OCI-LY7 (cell line): ENCODE measurements at regions not wholly inside any gene's neighbourhood (a gene's known extent, or its start where the extent isn't known, plus 50 kb on each side); places are given as distances from the start of the nearest gene placed in this dataset.
"Not testable (repeated sequence)": the region's sequence is repeated elsewhere in the genome, so short reads cannot be mapped to it uniquely, and the experiment has no call there.

Experiments
- BruUV-seq: library from RNA; stranded (reverse); fragments of 400-500 nt; replicated peaks from 2 replicates; lab custom pipeline; 2021; lab: Mats Ljungman, UMichigan
- CTCF ChIA-PET: fragments of 300-600 bp; sonication (Branson Sonifier 250); formaldehyde crosslinking; loops from one replicate; lab custom pipeline; 2022; ENCODE audit warnings: antibody characterized with exemption; ENCODE audit not compliant: unreplicated experiment; lab: Charles Lee
- POLR2A ChIA-PET: fragments of 300-600 bp; sonication (Branson Sonifier 250); formaldehyde crosslinking; loops from one replicate; lab custom pipeline; 2022; ENCODE audit warnings: antibody characterized with exemption; lab: Charles Lee
- DNase-seq: peaks from one replicate; pipeline ENCODE4 v3.0.0-alpha.2; 2015; ENCODE audit warnings: low spot score
- H2AFZ ChIP-seq: fragments of 200-600 bp; sonication (generic), shearing (Covaris generic); 2 replicates; pipeline ENCODE4 v1.6.1; 2014; ENCODE audit warnings: mild to moderate bottlenecking, antibody characterized with exemption, low read length, moderate library complexity
- H3K27ac ChIP-seq: fragments of 200-600 bp; sonication (generic); 2 replicates; pipeline ENCODE4 v1.5.1; 2014; ENCODE audit warnings: mixed run types, low read depth, mild to moderate bottlenecking, moderate library complexity, low read length, inconsistent platforms; ENCODE audit not compliant: poor library complexity, severe bottlenecking
- H3K36me3 ChIP-seq: fragments of 200-600 bp; sonication (generic); 2 replicates; pipeline ENCODE4 v1.6.1; 2014; ENCODE audit warnings: mild to moderate bottlenecking, antibody characterized with exemption, low read length, moderate library complexity, mixed read lengths; ENCODE audit not compliant: insufficient read depth
- H3K4me1 ChIP-seq: fragments of 200-600 bp; sonication (generic); 2 replicates; pipeline ENCODE4 v1.5.1; 2014; ENCODE audit warnings: mild to moderate bottlenecking, low read length; ENCODE audit not compliant: insufficient read depth, poor library complexity, severe bottlenecking
- H3K4me2 ChIP-seq: fragments of 200-600 bp; sonication (generic); 2 replicates; pipeline ENCODE4 v1.6.1; 2014; ENCODE audit warnings: mild to moderate bottlenecking, low read length
- H3K4me3 ChIP-seq: fragments of 200-600 bp; sonication (generic); 2 replicates; pipeline ENCODE4 v1.5.1; 2014; ENCODE audit warnings: mild to moderate bottlenecking, low read depth, low read length; ENCODE audit not compliant: poor library complexity, severe bottlenecking
- H3K79me2 ChIP-seq: fragments of 200-600 bp; sonication (generic); 2 replicates; pipeline ENCODE4 v1.6.1; 2016; ENCODE audit warnings: low read depth, mild to moderate bottlenecking, low read length, moderate library complexity, mixed read lengths; ENCODE audit not compliant: insufficient read depth
- H3K9me2 ChIP-seq: fragments of 200-600 bp; sonication (generic); 2 replicates; pipeline ENCODE4 v1.6.1; 2016; ENCODE audit warnings: mild to moderate bottlenecking, low read length, mixed read lengths; ENCODE audit not compliant: insufficient read depth
- H3K9me3 ChIP-seq: fragments of 200-600 bp; sonication (generic); 2 replicates; pipeline ENCODE4 v1.6.1; 2014; ENCODE audit warnings: mild to moderate bottlenecking, mixed run types, low read length, mixed read lengths
- H4K20me1 ChIP-seq: fragments of 200-600 bp; sonication (generic); 2 replicates; pipeline ENCODE4 v1.6.1; 2014; ENCODE audit warnings: mild to moderate bottlenecking, antibody characterized with exemption, low read length, moderate library complexity, mixed read lengths; ENCODE audit not compliant: insufficient read depth
- EZH2phosphoT487 ChIP-seq: fragments of 200-600 bp; sonication (generic); IDR thresholded peaks from 2 replicates; pipeline ENCODE4 v1.6.1; 2018; ENCODE audit warnings: low read depth, borderline replicate concordance, mild to moderate bottlenecking, mixed run types, antibody characterized with exemption, low read length, moderate library complexity, mixed read lengths
- intact Hi-C: fragments of 100-400 bp; cut with micrococcal nuclease; formaldehyde crosslinking; loops from one replicate; pipeline ENCODE4 v1.10.0; 2022; ENCODE audit not compliant: unreplicated experiment
- TF ChIP-seq, protein P1 (sequence below): fragments of 200-600 bp; sonication (generic); conservative IDR thresholded peaks from 2 replicates; pipeline ENCODE4 v1.5.1; 2014; ENCODE audit warnings: mild to moderate bottlenecking, antibody characterized with exemption, low read length, moderate library complexity, mixed read lengths

DNA sequence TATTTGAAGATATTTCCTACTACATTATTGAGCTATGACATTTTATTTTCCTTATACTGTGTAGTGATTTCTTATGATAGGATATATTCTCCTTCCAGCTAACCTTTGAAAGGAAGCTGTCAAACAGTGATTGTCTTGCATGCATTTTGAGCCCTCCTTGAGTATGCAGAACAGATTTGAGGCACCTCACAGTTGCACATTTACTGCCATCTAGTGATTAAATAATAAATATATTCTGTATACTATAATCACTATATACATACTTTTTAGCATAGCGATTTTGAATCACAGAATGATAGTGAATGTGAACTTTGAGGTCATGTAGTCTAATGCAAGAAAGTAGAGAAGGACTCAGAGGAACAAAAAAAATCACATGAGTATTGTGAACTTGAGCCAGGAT is 268.4 kb upstream of the CDH19 start:
- no TSS peak for BruUV-seq
- intact Hi-C loops = no loop called here
- no peaks in the 10 kb centered on the region for H3K9me2 ChIP-seq
- H3K36me3 ChIP-seq = no peaks in the 10 kb centered on the region
- ChIA-PET CTCF (no interaction called here), POLR2A (no interaction called here)
- H2AFZ ChIP-seq = no peak overlapping the region
- H3K4me1 ChIP-seq = no peaks in the 10 kb centered on the region
- peak; percentile 0 for DNase-seq
- no peaks in the 10 kb centered on the region for H3K79me2 ChIP-seq
- no peak overlapping the region for H3K4me2 ChIP-seq
- H3K4me3 ChIP-seq = no peak overlapping the region
- no peaks in the 10 kb centered on the region for H3K9me3 ChIP-seq
- H4K20me1 ChIP-seq = no peaks in the 10 kb centered on the region
- TF ChIP-seq, protein P1, sequence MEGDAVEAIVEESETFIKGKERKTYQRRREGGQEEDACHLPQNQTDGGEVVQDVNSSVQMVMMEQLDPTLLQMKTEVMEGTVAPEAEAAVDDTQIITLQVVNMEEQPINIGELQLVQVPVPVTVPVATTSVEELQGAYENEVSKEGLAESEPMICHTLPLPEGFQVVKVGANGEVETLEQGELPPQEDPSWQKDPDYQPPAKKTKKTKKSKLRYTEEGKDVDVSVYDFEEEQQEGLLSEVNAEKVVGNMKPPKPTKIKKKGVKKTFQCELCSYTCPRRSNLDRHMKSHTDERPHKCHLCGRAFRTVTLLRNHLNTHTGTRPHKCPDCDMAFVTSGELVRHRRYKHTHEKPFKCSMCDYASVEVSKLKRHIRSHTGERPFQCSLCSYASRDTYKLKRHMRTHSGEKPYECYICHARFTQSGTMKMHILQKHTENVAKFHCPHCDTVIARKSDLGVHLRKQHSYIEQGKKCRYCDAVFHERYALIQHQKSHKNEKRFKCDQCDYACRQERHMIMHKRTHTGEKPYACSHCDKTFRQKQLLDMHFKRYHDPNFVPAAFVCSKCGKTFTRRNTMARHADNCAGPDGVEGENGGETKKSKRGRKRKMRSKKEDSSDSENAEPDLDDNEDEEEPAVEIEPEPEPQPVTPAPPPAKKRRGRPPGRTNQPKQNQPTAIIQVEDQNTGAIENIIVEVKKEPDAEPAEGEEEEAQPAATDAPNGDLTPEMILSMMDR = no peak; the same call in 1 of the 2 replicates
- TF ChIP-seq EZH2phosphoT487 = no peak
- H3K27ac ChIP-seq = no peak overlapping the region

DNA sequence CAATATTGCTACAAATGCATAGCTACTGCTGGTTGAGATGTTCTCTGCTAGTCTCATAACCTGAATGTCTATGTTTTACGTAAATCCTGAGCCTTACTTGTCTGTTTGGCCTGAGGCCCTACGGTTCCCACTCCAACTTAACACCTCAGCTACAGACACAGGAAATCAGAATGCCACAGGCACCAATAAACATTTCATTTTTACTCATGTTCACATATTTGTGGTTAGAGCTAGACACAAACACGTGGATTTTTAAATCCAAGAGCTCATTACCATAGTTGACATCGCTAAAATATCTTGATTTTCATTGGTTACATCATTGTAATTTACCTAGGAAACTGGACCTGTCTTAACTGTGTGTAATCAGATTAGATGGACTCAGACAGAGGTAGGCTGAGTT is 263.8 kb upstream of the CDH19 start:
- TF ChIP-seq EZH2phosphoT487 = no peak
- TF ChIP-seq, protein P1 = no peak
- intact Hi-C loops = no loop called here
- no peaks in the 10 kb centered on the region for H3K9me3 ChIP-seq
- H3K36me3 ChIP-seq = no peaks in the 10 kb centered on the region
- H3K4me2 ChIP-seq = no peak overlapping the region
- H3K4me3 ChIP-seq = no peak overlapping the region
- POLR2A ChIA-PET = no interaction called here
- H4K20me1 ChIP-seq = no peaks in the 10 kb centered on the region
- BruUV-seq = no TSS peak
- no peaks in the 10 kb centered on the region for H3K79me2 ChIP-seq
- no peak for DNase-seq
- H2AFZ ChIP-seq = no peak overlapping the region
- no peak overlapping the region for H3K27ac ChIP-seq
- H3K4me1 ChIP-seq = no peaks in the 10 kb centered on the region
- H3K9me2 ChIP-seq = no peaks in the 10 kb centered on the region
- CTCF ChIA-PET = no interaction called here

DNA sequence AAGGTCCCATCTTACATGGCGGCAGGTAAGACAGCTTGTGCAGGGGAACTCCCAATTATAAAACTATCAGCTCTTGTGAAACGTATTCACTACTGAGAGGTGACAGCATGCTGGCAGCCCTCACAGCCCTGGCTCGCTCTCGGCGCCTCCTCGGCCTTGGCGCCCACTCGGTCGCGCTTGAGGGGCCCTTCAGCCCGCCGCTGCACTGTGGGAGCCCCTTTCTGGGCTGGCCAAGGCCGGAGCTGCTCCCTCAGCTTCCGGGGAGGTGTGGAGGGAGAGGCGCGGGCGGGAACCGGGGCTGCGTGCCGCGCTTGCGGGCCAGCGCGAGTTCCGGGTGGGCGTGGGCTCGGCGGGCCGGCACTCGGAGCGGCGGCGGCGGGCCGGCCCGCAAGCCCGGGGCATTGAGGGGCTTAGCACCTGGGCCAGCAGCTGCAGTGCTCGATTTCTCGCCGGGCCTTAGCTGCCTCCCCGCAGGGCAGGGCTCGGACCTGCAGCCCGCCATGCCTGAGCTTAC is 262.6 kb upstream of the CDH19 start:
- BruUV-seq, H3K79me2 ChIP-seq, H3K9me3 ChIP-seq, H3K36me3 ChIP-seq, H3K4me2 ChIP-seq, H3K4me1 ChIP-seq, H3K9me2 ChIP-seq, DNase-seq, H3K4me3 ChIP-seq, CTCF ChIA-PET, intact Hi-C loops, H4K20me1 ChIP-seq, POLR2A ChIA-PET, H2AFZ ChIP-seq, H3K27ac ChIP-seq: not testable (repeated sequence)
